Gastroesophageal sphincter (tissue), 4 donors: ENCODE measurements at regions not wholly inside any gene's neighbourhood (a gene's known extent, or its start where the extent isn't known, plus 50 kb on each side); places are given as distances from the start of the nearest gene placed in this dataset.

Source experiments
- ATAC-seq: fragments of 150-250 bp; one replicate; pipeline ENCODE4 v1.9.1; 2016; ENCODE audit warnings: mild to moderate bottlenecking, moderate library complexity
- H3K27ac ChIP-seq, 4 donors: fragments of 200-600 bp; sonication (generic) in 3 of 4; 1 replicate in 3 of 4; 2 replicates in 1 of 4; pipeline ENCODE4 v1.5.1; 2016 to 2019
- H3K27me3 ChIP-seq: fragments of 200-600 bp; sonication (generic); one replicate; pipeline ENCODE4 v1.5.1; 2019
- H3K36me3 ChIP-seq, 2 donors: fragments of 200-600 bp; sonication (generic); one replicate each; pipeline ENCODE4 v1.5.1; 2019; ENCODE audit warnings: control low read depth in 1 of 2
- H3K4me1 ChIP-seq, 3 donors: fragments of 200-600 bp; sonication (generic); 1 replicate in 2 of 3; 2 replicates in 1 of 3; pipeline ENCODE4 v1.5.1; 2016 to 2019; ENCODE audit warnings: control low read depth in 2 of 3
- H3K4me3 ChIP-seq, 2 donors: fragments of 200-600 bp; sonication (generic); one replicate each; pipeline ENCODE4 v1.5.1; 2019; ENCODE audit warnings: mild to moderate bottlenecking in 1 of 2, moderate library complexity in 1 of 2
- H3K9me3 ChIP-seq, 3 donors: fragments of 200-600 bp; sonication (generic); one replicate each; pipeline ENCODE4 v1.5.1; 2017 to 2019; ENCODE audit warnings: control low read depth in 2 of 3
- EP300 ChIP-seq: sonication (generic); formaldehyde crosslinking; IDR thresholded peaks from one replicate; pipeline ENCODE4 v1.6.1; 2017; ENCODE audit warnings: antibody characterized with exemption, mild to moderate bottlenecking
- POLR2A ChIP-seq, 2 donors: fragments of 450-650 bp; IDR thresholded peaks; one replicate each; pipeline ENCODE4 v1.6.1; 2017; ENCODE audit warnings: antibody characterized with exemption in 2 of 2, mild to moderate bottlenecking in 2 of 2, moderate library complexity in 1 of 2
- POLR2AphosphoS5 ChIP-seq: sonication (generic); formaldehyde crosslinking; IDR thresholded peaks from one replicate; pipeline ENCODE4 v1.6.1; 2017; ENCODE audit warnings: antibody characterized with exemption
- WGBS, 2 donors: methylation state at CpG; one replicate each; pipeline ENCODE4 v1.1.5; 2018; ENCODE audit warnings: low coverage in 1 of 2; 5-methylcytosine and 5-hydroxymethylcytosine counted together
- TF ChIP-seq, protein P1 (sequence below), 4 experiments: fragments of 200-600 bp in 2 of 4; fragments of 450-650 bp in 2 of 4; sonication (generic) in 1 of 4; IDR thresholded peaks; one replicate each; pipeline ENCODE4 v1.5.1; 2017 to 2019; ENCODE audit warnings: antibody characterized with exemption in 4 of 4, mild to moderate bottlenecking in 2 of 4, moderate library complexity in 2 of 4

DNA sequence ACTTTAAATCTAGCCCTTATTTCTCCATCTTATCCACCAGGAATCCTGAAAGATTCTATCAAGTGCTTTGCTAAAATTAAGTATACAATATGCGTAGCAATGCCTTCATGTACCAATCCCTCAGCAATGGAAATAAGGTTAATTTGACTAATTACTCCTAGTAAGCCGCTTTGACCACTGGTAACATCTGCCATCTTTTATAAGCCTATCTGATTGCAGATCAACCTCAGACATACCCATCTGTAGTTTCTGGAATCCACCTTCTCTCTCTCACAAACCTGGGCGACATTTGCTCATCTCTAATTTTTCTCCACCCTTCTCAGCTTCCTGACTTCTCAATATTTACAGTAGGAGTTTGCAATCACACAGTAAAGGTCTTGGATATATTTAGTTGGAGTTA lies 138.8 kb upstream of the CRHR1 start:
- H3K27me3 ChIP-seq, result no peaks in the 10 kb centered on the region
- 90 to 93% methylated on average over 3 of the region's 3 CpGs for WGBS, 2 donors
- TF ChIP-seq, protein P1, sequence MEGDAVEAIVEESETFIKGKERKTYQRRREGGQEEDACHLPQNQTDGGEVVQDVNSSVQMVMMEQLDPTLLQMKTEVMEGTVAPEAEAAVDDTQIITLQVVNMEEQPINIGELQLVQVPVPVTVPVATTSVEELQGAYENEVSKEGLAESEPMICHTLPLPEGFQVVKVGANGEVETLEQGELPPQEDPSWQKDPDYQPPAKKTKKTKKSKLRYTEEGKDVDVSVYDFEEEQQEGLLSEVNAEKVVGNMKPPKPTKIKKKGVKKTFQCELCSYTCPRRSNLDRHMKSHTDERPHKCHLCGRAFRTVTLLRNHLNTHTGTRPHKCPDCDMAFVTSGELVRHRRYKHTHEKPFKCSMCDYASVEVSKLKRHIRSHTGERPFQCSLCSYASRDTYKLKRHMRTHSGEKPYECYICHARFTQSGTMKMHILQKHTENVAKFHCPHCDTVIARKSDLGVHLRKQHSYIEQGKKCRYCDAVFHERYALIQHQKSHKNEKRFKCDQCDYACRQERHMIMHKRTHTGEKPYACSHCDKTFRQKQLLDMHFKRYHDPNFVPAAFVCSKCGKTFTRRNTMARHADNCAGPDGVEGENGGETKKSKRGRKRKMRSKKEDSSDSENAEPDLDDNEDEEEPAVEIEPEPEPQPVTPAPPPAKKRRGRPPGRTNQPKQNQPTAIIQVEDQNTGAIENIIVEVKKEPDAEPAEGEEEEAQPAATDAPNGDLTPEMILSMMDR (IDR thresholded peaks at IDR 0.05), result no peak
- TF ChIP-seq POLR2AphosphoS5 (no peak), EP300 (no peak), POLR2A (IDR thresholded peaks at IDR 0.05) (no peak)

DNA sequence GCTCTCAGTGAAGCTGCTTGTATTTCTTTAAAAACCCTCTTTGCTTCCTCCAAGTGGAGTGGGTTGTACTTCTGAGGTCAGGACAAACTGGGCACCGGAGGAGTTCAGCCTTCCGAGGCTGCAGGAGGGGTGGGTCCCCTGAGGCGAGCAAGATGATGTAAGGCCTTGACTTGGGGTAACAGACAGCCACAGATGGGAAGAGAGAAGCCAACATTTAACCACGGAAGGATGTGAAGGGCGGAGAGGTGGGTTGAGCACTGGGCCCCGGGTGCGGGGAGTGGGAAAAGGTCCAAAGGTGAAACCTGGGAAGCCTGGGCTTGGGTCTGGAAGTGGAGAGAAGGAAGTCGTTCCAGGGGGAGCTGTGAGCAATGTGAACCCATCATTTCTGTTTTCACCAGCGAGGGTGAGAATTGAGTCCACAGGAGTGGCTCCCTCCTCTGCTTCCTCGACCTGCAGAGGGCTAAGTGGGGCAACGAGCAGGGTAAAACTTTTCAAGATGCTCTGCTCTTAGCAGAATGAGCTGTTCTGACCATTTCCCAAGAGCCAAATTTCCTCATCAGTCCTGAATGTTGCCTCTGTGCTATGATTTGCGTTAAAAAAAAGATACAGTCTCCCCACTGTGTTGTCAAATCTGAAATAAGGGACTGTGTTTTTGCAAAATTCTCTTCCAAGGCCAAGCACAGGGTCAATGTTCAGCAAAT lies 137.7 kb upstream of the CRHR1 start:
- no peak for ATAC-seq
- peaks cover 6% of the 10 kb centered on the region for H3K27me3 ChIP-seq
- no peaks in the 10 kb centered on the region for H3K4me1 ChIP-seq
- H3K36me3 ChIP-seq, result no peaks in the 10 kb centered on the region
- H3K9me3 ChIP-seq, result no peaks in the 10 kb centered on the region
- H3K27ac ChIP-seq, result no peak overlapping the region
- TF ChIP-seq, protein P1 (IDR thresholded peaks at IDR 0.05), result no peak
- TF ChIP-seq POLR2A (IDR thresholded peaks at IDR 0.05) (no peak), POLR2AphosphoS5 (no peak), EP300 (no peak)
- H3K4me3 ChIP-seq, result no peak overlapping the region
- WGBS, 2 donors, result 33 to 39% methylated on average over 6 to 12 of the region's 12 CpGs

More for the DNA sequence above, 138.8 kb upstream of the CRHR1 start:
- no peaks in the 10 kb centered on the region for H3K4me1 ChIP-seq
- no peak overlapping the region for H3K4me3 ChIP-seq
- H3K27ac ChIP-seq, result no peak overlapping the region
- H3K9me3 ChIP-seq, result no peaks in the 10 kb centered on the region
- no peaks in the 10 kb centered on the region for H3K36me3 ChIP-seq
- ATAC-seq, result no peak

DNA sequence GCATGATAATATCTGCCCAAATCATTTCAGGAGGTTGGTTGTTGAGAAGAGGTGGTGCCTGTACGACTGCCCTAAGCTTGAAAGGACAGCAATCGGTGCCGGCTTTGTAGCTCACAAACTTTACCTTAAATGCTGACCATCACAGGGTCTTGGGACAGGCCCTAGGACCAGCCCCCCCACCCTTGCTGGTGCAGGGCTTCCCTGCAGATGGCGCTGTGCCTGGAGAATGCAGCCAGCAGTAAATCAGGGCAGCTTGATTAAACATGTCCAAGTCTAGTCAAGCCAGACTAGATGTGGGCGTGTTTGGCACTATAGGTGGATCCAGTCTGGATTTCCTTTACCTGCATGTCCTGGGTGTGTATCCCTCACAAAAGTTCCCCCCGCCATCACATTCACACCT lies 135.5 kb upstream of the CRHR1 start:
- 50% methylated on average over 2 of the region's 6 CpGs; no CpG with 5 or more reads in 1 of the 2 donors for WGBS, 2 donors
- TF ChIP-seq POLR2AphosphoS5, result no peak
- Histone ChIP-seq H3K4me1 (no peaks in the 10 kb centered on the region), H3K4me3 (no peak overlapping the region), H3K27ac (no peak overlapping the region), H3K9me3 (no peaks in the 10 kb centered on the region), H3K36me3 (no peaks in the 10 kb centered on the region), H3K27me3 (peaks cover 6% of the 10 kb centered on the region)
- no peak for ATAC-seq

DNA sequence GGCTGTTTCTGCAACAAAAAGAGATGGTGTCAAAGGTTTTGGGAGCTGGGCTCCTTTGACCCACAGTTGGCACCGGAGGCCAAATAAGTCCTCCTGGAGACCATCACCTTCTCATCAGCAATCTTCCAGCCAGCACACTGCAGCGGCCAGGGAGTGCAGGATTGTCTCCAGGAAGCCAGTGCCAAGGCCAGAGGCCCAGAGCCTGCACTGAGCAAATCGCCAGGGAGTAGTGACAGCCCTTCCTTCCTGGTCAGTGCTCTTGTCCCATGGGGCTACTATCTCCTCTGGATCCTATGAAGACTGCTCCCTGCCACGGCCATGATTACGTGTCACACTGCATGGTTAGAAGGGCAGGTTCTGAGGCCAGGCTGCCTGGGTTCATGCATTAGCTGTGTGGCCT lies 134.3 kb upstream of the CRHR1 start:
- 60% methylated on average over 1 of the region's 5 CpGs; no CpG with 5 or more reads in 1 of the 2 donors for WGBS, 2 donors
- Histone ChIP-seq H3K27me3 (peaks cover 6% of the 10 kb centered on the region), H3K27ac (no peak overlapping the region), H3K9me3 (no peaks in the 10 kb centered on the region), H3K4me1 (no peaks in the 10 kb centered on the region), H3K4me3 (no peak overlapping the region), H3K36me3 (no peaks in the 10 kb centered on the region)
- no peak for TF ChIP-seq EP300
- no peak for ATAC-seq

DNA sequence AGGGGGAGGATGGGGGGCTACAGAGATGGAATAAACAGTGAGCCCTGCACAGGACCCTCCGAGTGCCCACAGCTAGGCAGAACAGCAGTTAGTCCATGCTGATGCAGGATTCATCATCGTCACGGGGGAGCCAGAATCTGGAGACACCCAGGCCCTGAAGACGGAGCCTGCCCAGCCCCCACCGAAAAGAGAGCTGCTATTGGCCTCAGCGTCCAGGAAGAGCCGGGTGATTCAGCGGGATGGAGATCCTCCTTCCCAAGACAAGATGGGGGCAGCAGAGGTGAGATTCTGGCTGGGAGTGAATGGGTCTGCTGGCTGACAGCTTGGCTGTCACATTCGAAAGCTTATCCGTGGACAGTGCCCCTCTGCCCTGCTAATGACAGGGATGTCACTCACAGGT lies 133.6 kb upstream of the CRHR1 start:
- H3K4me3 ChIP-seq, result no peak overlapping the region
- TF ChIP-seq, protein P1 (IDR thresholded peaks at IDR 0.05), result no peak
- TF ChIP-seq EP300 (no peak), POLR2A (IDR thresholded peaks at IDR 0.05) (no peak), POLR2AphosphoS5 (no peak)
- no peaks in the 10 kb centered on the region for H3K9me3 ChIP-seq
- H3K4me1 ChIP-seq, result no peaks in the 10 kb centered on the region
- no peaks in the 10 kb centered on the region for H3K36me3 ChIP-seq
- peaks cover 6% of the 10 kb centered on the region for H3K27me3 ChIP-seq
- ATAC-seq, result no peak
- WGBS, 2 donors, result 42% methylated on average over 6 of the region's 10 CpGs; no CpG with 5 or more reads in 1 of the 2 donors
- no peak overlapping the region for H3K27ac ChIP-seq

DNA sequence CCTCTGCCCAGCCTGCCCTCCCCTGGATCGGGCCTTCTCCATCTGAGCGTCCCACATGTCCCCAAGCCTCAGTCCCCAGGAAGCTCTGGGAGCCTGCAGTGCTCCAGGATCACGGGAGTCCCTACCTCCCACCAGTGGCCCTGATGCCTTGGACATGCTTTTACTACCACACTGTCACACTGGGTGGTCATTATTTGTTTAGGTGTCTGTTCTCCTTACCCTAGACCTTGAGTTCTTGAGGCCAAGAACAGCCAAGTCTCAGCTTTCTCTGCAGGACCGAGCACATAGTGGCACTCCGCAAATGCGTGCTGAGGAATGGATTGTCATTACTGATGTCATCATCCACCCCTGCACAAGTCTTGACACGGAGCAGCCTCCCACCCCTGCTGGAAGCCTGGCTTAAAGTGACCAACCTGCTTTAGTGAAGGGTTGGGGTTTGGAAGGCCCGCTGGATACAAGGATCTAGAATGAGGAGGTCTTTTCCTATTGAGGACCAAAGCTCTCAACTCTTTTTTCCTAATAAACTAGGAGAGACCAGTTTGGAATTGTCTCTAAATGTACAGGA lies 132.9 kb upstream of the CRHR1 start:
- Histone ChIP-seq H3K9me3 (no peaks in the 10 kb centered on the region), H3K27ac (no peak overlapping the region), H3K27me3 (peaks cover 6% of the 10 kb centered on the region), H3K4me3 (no peak overlapping the region), H3K36me3 (no peaks in the 10 kb centered on the region), H3K4me1 (no peaks in the 10 kb centered on the region)
- no peak for TF ChIP-seq POLR2AphosphoS5
- no peak for TF ChIP-seq EP300
- TF ChIP-seq, protein P1 (IDR thresholded peaks at IDR 0.05), result no peak
- TF ChIP-seq POLR2A (IDR thresholded peaks at IDR 0.05), result no peak
- 60 to 80% methylated on average over 2 to 5 of the region's 8 CpGs for WGBS, 2 donors
- no peak for ATAC-seq
